K562 (cell line): ENCODE measurements at regions not wholly inside any gene's neighbourhood (a gene's known extent, or its start where the extent isn't known, plus 50 kb on each side); places are given as distances from the start of the nearest gene placed in this dataset.

Experiments used
- CTCF ChIP-seq, 3 experiments: IDR thresholded peaks in 2 of 3; conservative IDR thresholded peaks in 1 of 3; 2 replicates each; pipeline ENCODE4 v1.5.1; 2011 to 2012; ENCODE audit warnings: low read length in 3 of 3, mild to moderate bottlenecking in 3 of 3, control low read depth in 2 of 3, improper control_type of control experiment in 1 of 3, inconsistent platforms in 1 of 3, low read depth in 1 of 3, mixed read lengths in 1 of 3, moderate library complexity in 1 of 3; ENCODE audit not compliant: insufficient read depth in 2 of 3
- FOXK2 ChIP-seq, 2 experiments: fragments of 450-650 bp; IDR thresholded peaks in 1 of 2; conservative IDR thresholded peaks in 1 of 2; 2 replicates each; pipeline ENCODE4 v1.6.1; 2016; ENCODE audit warnings: low read depth in 2 of 2, mild to moderate bottlenecking in 1 of 2
- HDAC8 ChIP-seq: fragments of 450-650 bp; IDR thresholded peaks from 2 replicates; pipeline ENCODE4 v1.6.1; 2016; ENCODE audit warnings: mild to moderate bottlenecking, missing genetic modification characterization, moderate library complexity, missing compliant biosample characterization
- HIVEP1 ChIP-seq: fragments of 250-450 bp; sonication (Bioruptor Pico); IDR thresholded peaks from 2 replicates; pipeline ENCODE4 v1.4.0; 2020; ENCODE audit warnings: mild to moderate bottlenecking
- MAX ChIP-seq: sonication (generic); formaldehyde crosslinking; IDR thresholded peaks from 2 replicates; pipeline ENCODE4 v1.9.0; 2022; ENCODE audit warnings: mild to moderate bottlenecking, missing genetic modification reagents
- SPI1 ChIP-seq: IDR thresholded peaks from 2 replicates; pipeline ENCODE4 v1.6.1; 2011; ENCODE audit warnings: low read depth, low read length, control low read depth, borderline replicate concordance

GRCh38 chr17:13996748-13997147, 72.6 kb upstream of the COX10 start:
- TF ChIP-seq FOXK2 (conservative IDR thresholded peaks at IDR 0.05 in 1 of 2, IDR thresholded peaks at IDR 0.05 in 1 of 2; ENCODE audit: low read depth in 2 of 2), result no peak
- TF ChIP-seq MAX, result no peak
- TF ChIP-seq HDAC8 (tag), result no peak
- TF ChIP-seq CTCF (IDR thresholded peaks at IDR 0.05 in 2 of 3, conservative IDR thresholded peaks at IDR 0.05 in 1 of 3; ENCODE audit: insufficient read depth in 2 of 3, low read depth in 1 of 3, low read length in 3 of 3), result no peak
- no peak for TF ChIP-seq SPI1
- no peak for TF ChIP-seq HIVEP1 (CRISPR knock-in tag)
